GM03348 (cell line): ENCODE measurements at regions not wholly inside any gene's neighbourhood (a gene's known extent, or its start where the extent isn't known, plus 50 kb on each side); places are given as distances from the start of the nearest gene placed in this dataset.
A peak's percentile ranks its signal among the peaks of the same experiment; 100 is the strongest.
"Not testable (repeated sequence)": the region's sequence is repeated elsewhere in the genome, so short reads cannot be mapped to it uniquely, and the experiment has no call there.

Experiments used
- DNase-seq: peaks from one replicate; pipeline ENCODE4 v3.0.0; 2012; ENCODE audit warnings: low spot score

GRCh38 chr9:36462245-36462644 lies 62.2 kb upstream of the RNF38 start:
- no peak for DNase-seq

GRCh38 chr9:36461323-36461722 lies 61.3 kb upstream of the RNF38 start:
- DNase-seq, result peak; percentile 73

GRCh38 chr9:36458430-36458915 lies 58.4 kb upstream of the RNF38 start:
- not testable (repeated sequence) for DNase-seq

GRCh38 chr9:36457836-36458429 lies 57.9 kb upstream of the RNF38 start:
- no peak for DNase-seq

- DNase-seq, result no peak
Measured at GRCh38 chr9:36456480-36457065, 56.5 kb upstream of the RNF38 start.

- no peak for DNase-seq
Measured at GRCh38 chr9:36451949-36452348, 51.9 kb upstream of the RNF38 start.

- DNase-seq, result peak; percentile 74
Measured at GRCh38 chr9:36450110-36450732, 50.2 kb upstream of the RNF38 start.
